Fibroblast of upper back skin (primary cell): ENCODE measurements at regions not wholly inside any gene's neighbourhood (a gene's known extent, or its start where the extent isn't known, plus 50 kb on each side); places are given as distances from the start of the nearest gene placed in this dataset.

Experiments used
- DNase-seq: peaks from one replicate; pipeline ENCODE4 v3.0.0-alpha.2; 2013

- no peak for DNase-seq
Observed at GRCh38 chr18:47528343-47528742, 276.9 kb upstream of the SKOR2 start.

- DNase-seq = no peak
Observed at GRCh38 chr18:47526147-47526546, 274.7 kb upstream of the SKOR2 start.

GRCh38 chr18:47522359-47522758 is 270.9 kb upstream of the SKOR2 start:
- DNase-seq = no peak

GRCh38 chr18:47520263-47520662 is 268.8 kb upstream of the SKOR2 start:
- DNase-seq = no peak

GRCh38 chr18:47519706-47520105 is 268.2 kb upstream of the SKOR2 start:
- no peak for DNase-seq

- DNase-seq = no peak
Observed at GRCh38 chr18:47519277-47519676, 267.8 kb upstream of the SKOR2 start.

- DNase-seq = no peak
Observed at GRCh38 chr18:47513614-47514013, 262.2 kb upstream of the SKOR2 start.

GRCh38 chr18:47512726-47513435 is 261.4 kb upstream of the SKOR2 start:
- DNase-seq = no peak

- no peak for DNase-seq
Observed at GRCh38 chr18:47512056-47512455, 260.6 kb upstream of the SKOR2 start.

- DNase-seq = no peak
Observed at GRCh38 chr18:47510831-47511230, 259.4 kb upstream of the SKOR2 start.

GRCh38 chr18:47507651-47508050 is 256.2 kb upstream of the SKOR2 start:
- DNase-seq = no peak

- DNase-seq = no peak
Observed at GRCh38 chr18:47506897-47507296, 255.4 kb upstream of the SKOR2 start.

- DNase-seq = peak; percentile 2
Observed at GRCh38 chr18:47501946-47502345, 250.5 kb upstream of the SKOR2 start.

- no peak for DNase-seq
Observed at GRCh38 chr18:47500930-47501329, 249.5 kb upstream of the SKOR2 start.

- peak; percentile 3 for DNase-seq
Observed at GRCh38 chr18:47492691-47493090, 241.2 kb upstream of the SKOR2 start.

GRCh38 chr18:47490882-47491281 is 239.4 kb upstream of the SKOR2 start:
- peak; percentile 19 for DNase-seq

- no peak for DNase-seq
Observed at GRCh38 chr18:47485221-47485797, 233.8 kb upstream of the SKOR2 start.

- DNase-seq = no peak
Observed at GRCh38 chr18:47484068-47484467, 232.6 kb upstream of the SKOR2 start.

GRCh38 chr18:47480166-47480565 is 228.7 kb upstream of the SKOR2 start:
- no peak for DNase-seq

GRCh38 chr18:47471784-47472183 is 220.3 kb upstream of the SKOR2 start:
- DNase-seq = no peak

GRCh38 chr18:47470941-47471340 is 219.5 kb upstream of the SKOR2 start:
- no peak for DNase-seq

GRCh38 chr18:47469576-47469975 is 218.1 kb upstream of the SKOR2 start:
- no peak for DNase-seq

- DNase-seq = no peak
Observed at GRCh38 chr18:47461977-47462376, 210.5 kb upstream of the SKOR2 start.

GRCh38 chr18:47461406-47461948 is 210.0 kb upstream of the SKOR2 start:
- DNase-seq = no peak

- no peak for DNase-seq
Observed at GRCh38 chr18:47458483-47458882, 207.0 kb upstream of the SKOR2 start.
